CD4-positive, alpha-beta T cell (primary cell): ENCODE measurements at regions not wholly inside any gene's neighbourhood (a gene's known extent, or its start where the extent isn't known, plus 50 kb on each side); places are given as distances from the start of the nearest gene placed in this dataset.

Experiments
- ATAC-seq: fragments of 200-7000 bp; cut with Tn5 transposase; one replicate; pipeline ENCODE4 v1.10.0; 2022; ENCODE audit warnings: mild to moderate bottlenecking; ENCODE audit not compliant: poor library complexity
- CTCF ChIA-PET: fragments of 350-600 bp; sonication (Branson Sonifier 250); formaldehyde crosslinking; loops from one replicate; lab custom pipeline; 2021; ENCODE audit warnings: antibody characterized with exemption, inconsistent platforms; lab: Charles Lee
- POLR2A ChIA-PET: fragments of 350-600 bp; sonication (Branson Sonifier 250); formaldehyde crosslinking; loops from one replicate; lab custom pipeline; 2021; ENCODE audit warnings: antibody characterized with exemption, inconsistent platforms; lab: Charles Lee
- DNase-seq, 14 experiments: peaks; one replicate each; pipeline ENCODE4 v3.0.0-alpha.2; 2013 to 2020; ENCODE audit warnings: mixed read lengths in 2 of 14
- H3K27ac ChIP-seq, 2 donors: one replicate each; pipeline versions ENCODE4 v1.5.1 to v1.7.0; 2013; ENCODE audit warnings: low read length in 2 of 2, low read depth in 1 of 2, mild to moderate bottlenecking in 1 of 2
- H3K27me3 ChIP-seq, 2 experiments: 1 replicate in 1 of 2; 2 replicates in 1 of 2; pipeline versions ENCODE4 v1.6.1 to v1.7.0; 2013; ENCODE audit warnings: low read length in 2 of 2, control low read depth in 1 of 2, mild to moderate bottlenecking in 1 of 2, moderate library complexity in 1 of 2; ENCODE audit not compliant: insufficient read depth in 2 of 2, control insufficient read depth in 1 of 2
- H3K36me3 ChIP-seq: one replicate; pipeline ENCODE4 v1.6.1; 2013; ENCODE audit warnings: low read length, control low read depth; ENCODE audit not compliant: insufficient read depth
- H3K4me1 ChIP-seq: one replicate; pipeline ENCODE4 v1.6.1; 2013; ENCODE audit warnings: low read length, control low read depth; ENCODE audit not compliant: insufficient read depth
- H3K4me3 ChIP-seq: one replicate; pipeline ENCODE4 v1.5.1; 2013; ENCODE audit warnings: mild to moderate bottlenecking, low read length, moderate library complexity
- H3K9me3 ChIP-seq, 2 experiments: 1 replicate in 1 of 2; 2 replicates in 1 of 2; pipeline versions ENCODE4 v1.6.1 to v1.7.0; 2013; ENCODE audit warnings: low read length in 2 of 2, mild to moderate bottlenecking in 2 of 2, control low read depth in 1 of 2, moderate library complexity in 1 of 2; ENCODE audit not compliant: control insufficient read depth in 1 of 2, insufficient read depth in 1 of 2
- H3K27ac Mint-ChIP-seq: one replicate; pipeline ENCODE4 v1.8.0; 2020; ENCODE audit warnings: mixed read lengths
- H3K27me3 Mint-ChIP-seq: one replicate; pipeline ENCODE4 v1.8.0; 2021; ENCODE audit warnings: mixed read lengths
- H3K36me3 Mint-ChIP-seq: one replicate; pipeline ENCODE4 v1.8.0; 2021; ENCODE audit warnings: low read depth, mixed read lengths
- H3K4me1 Mint-ChIP-seq: one replicate; pipeline ENCODE4 v1.8.0; 2021; ENCODE audit warnings: low read depth, mixed read lengths
- H3K4me3 Mint-ChIP-seq: one replicate; pipeline ENCODE4 v1.8.0; 2020; ENCODE audit warnings: mild to moderate bottlenecking, mixed read lengths
- H3K9me3 Mint-ChIP-seq: one replicate; pipeline ENCODE4 v1.8.0; 2020; ENCODE audit warnings: mixed read lengths
- intact Hi-C, 2 experiments: fragments of 100-400 bp; cut with DNase I in 1 of 2; cut with micrococcal nuclease in 1 of 2; formaldehyde crosslinking; loops; one replicate each; pipeline versions ENCODE4 v1.15.1 to v1.9.0; 2023 to 2025; cut with DNase I, micrococcal nuclease
- TF ChIP-seq, protein P1 (sequence below): fragments of 200-600 bp; IDR thresholded peaks from one replicate; pipeline ENCODE4 v1.8.0; 2022; ENCODE audit warnings: antibody characterized with exemption, mild to moderate bottlenecking

DNA sequence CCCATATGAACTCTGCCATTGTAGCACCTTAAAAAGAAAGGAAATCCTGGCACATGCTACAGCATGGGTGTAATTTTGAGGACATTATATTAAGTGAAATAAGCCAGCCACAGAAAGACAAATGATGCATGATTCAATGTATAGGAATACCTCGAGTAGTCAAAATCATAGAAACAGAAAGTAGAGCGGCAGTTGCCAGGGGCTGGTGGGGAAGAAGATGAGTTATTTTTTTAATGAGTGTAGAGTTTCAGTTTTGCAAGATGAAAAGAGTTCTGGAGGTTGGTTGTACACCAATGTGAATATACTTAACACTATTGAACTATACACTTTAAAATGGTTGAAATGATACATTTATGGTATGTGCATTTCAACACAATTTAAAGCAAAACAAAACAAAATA lies 133.0 kb downstream of the ZDHHC21 start:
- Mint-ChIP-seq H3K4me3 (no peak overlapping the region), H3K4me1 (no peaks in the 10 kb centered on the region), H3K27ac (no peak overlapping the region), H3K27me3 (no peaks in the 10 kb centered on the region), H3K36me3 (no peaks in the 10 kb centered on the region), H3K9me3 (no peaks in the 10 kb centered on the region)
- TF ChIP-seq, protein P1, sequence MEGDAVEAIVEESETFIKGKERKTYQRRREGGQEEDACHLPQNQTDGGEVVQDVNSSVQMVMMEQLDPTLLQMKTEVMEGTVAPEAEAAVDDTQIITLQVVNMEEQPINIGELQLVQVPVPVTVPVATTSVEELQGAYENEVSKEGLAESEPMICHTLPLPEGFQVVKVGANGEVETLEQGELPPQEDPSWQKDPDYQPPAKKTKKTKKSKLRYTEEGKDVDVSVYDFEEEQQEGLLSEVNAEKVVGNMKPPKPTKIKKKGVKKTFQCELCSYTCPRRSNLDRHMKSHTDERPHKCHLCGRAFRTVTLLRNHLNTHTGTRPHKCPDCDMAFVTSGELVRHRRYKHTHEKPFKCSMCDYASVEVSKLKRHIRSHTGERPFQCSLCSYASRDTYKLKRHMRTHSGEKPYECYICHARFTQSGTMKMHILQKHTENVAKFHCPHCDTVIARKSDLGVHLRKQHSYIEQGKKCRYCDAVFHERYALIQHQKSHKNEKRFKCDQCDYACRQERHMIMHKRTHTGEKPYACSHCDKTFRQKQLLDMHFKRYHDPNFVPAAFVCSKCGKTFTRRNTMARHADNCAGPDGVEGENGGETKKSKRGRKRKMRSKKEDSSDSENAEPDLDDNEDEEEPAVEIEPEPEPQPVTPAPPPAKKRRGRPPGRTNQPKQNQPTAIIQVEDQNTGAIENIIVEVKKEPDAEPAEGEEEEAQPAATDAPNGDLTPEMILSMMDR = no peak
- no peaks in the 10 kb centered on the region for H3K4me1 ChIP-seq
- no peaks in the 10 kb centered on the region for H3K36me3 ChIP-seq
- H3K9me3 ChIP-seq = peaks cover 0 to 3% of the 10 kb centered on the region in 2 experiments
- ChIA-PET CTCF (no interaction called here), POLR2A (no interaction called here)
- ATAC-seq (no peak), DNase-seq (no peak)
- H3K4me3 ChIP-seq = no peak overlapping the region
- peaks cover 0 to 2% of the 10 kb centered on the region in 2 experiments for H3K27me3 ChIP-seq
- no peak overlapping the region for H3K27ac ChIP-seq
- intact Hi-C loops = no loop called here

DNA sequence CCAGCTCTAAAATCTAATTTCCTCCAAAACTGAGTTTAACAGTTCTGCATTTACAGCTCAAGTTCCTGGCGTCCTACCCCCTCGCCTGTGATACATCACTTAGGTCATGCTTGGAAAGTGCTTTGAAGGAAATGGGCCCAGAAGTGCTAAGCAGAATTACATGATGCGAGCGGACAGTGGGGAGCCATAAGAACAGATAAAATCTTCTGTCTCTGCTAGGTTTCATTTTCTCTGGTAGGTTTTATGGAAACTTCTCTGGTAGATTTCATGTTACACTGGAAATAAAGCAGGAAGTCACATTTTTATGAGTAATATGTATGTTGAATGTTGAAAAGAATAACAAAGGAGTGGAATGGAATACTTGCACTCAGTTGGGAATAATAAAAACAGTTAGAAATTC lies 138.3 kb downstream of the ZDHHC21 start:
- Mint-ChIP-seq H3K36me3 (no peaks in the 10 kb centered on the region), H3K4me1 (no peaks in the 10 kb centered on the region), H3K9me3 (no peaks in the 10 kb centered on the region), H3K27ac (no peak overlapping the region), H3K4me3 (no peak overlapping the region), H3K27me3 (no peaks in the 10 kb centered on the region)
- ATAC-seq (no peak), DNase-seq (no peak)
- intact Hi-C loops = no loop called here
- no peaks in the 10 kb centered on the region for H3K4me1 ChIP-seq
- H3K4me3 ChIP-seq = no peak overlapping the region
- no peaks in the 10 kb centered on the region for H3K27me3 ChIP-seq
- H3K27ac ChIP-seq = no peak overlapping the region
- H3K9me3 ChIP-seq = no peaks in the 10 kb centered on the region
- POLR2A ChIA-PET = no interaction called here
- TF ChIP-seq, protein P1 = no peak
- no peaks in the 10 kb centered on the region for H3K36me3 ChIP-seq
- CTCF ChIA-PET = no interaction called here

DNA sequence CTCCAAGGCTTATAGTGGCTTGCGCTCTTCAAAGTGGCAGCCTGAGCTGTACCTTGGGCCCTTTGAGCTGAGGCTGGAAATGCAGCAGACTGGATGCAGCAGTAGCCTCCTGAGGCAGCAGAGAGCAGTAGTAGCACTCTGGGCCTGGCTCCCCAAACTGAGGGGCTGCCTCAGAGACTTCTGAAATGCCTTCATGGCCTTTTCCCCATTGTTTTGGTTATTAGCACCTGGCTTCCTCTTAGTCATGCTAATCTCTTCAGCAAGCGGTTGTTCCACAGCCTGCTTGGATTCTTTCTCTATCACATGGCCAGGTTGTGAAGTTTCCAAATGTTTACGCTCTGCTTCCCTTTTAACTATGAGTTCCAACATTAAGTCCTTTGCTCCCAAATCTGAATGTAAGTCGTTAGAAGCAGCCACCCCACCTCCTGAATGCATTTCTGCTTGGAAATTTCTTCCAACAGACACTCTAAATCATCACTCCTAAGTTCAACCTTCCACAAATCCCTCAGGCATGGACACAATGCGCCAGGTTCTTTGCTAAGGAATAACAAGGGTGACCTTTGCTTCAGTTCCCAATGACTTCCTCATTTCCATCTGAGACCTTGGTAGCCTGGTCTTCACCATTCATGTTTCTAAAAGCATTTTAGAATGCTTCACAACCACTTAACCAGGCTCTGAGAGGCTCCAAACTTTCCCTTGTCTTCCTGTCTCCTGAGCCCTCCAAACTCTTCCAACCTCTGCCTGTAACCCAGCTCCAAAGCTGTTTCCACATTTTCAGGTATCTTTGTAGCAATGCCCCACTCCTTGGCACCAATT lies 145.8 kb downstream of the ZDHHC21 start:
- no peak overlapping the region for H3K4me3 Mint-ChIP-seq
- POLR2A ChIA-PET = no interaction called here
- intact Hi-C loops = no loop called here

More for the DNA sequence above, 145.8 kb downstream of the ZDHHC21 start:
- Mint-ChIP-seq H3K27ac (no peak overlapping the region), H3K36me3 (no peaks in the 10 kb centered on the region), H3K27me3 (no peaks in the 10 kb centered on the region), H3K4me1 (no peaks in the 10 kb centered on the region), H3K9me3 (no peaks in the 10 kb centered on the region)
- Histone ChIP-seq H3K4me1 (no peaks in the 10 kb centered on the region), H3K27me3 (no peaks in the 10 kb centered on the region), H3K9me3 (no peaks in the 10 kb centered on the region), H3K4me3 (no peak overlapping the region), H3K27ac (no peak overlapping the region), H3K36me3 (no peaks in the 10 kb centered on the region)
- ATAC-seq (no peak), DNase-seq (no peak)
- TF ChIP-seq, protein P1 = no peak
- CTCF ChIA-PET = no interaction called here
